ENCODE measurements at regions not wholly inside any gene's neighbourhood (a gene's known extent, or its start where the extent isn't known, plus 50 kb on each side); places are given as distances from the start of the nearest gene placed in this dataset.
A peak's percentile ranks its signal among the peaks of the same experiment; 100 is the strongest.

DNA sequence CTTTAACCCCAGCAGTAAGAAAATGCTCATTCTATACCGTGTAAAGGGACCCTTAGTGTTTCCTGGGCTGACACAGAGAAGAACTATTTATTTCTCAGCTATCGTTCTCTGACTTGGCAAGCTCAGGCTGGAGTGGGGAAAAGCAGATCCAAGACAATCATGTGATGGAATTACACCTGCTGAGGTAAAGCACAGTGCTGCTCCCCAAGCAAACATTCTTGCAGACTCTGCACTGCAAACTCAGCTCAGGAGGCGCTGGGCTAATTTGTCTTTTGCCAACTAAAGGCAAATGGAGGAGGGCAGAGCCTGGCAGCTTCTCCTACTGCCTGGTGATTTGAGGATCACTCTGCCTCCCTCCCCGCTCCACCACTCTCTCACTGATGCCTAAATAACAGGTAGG is 57.8 kb upstream of the FUT8 start:
- no peak for DNase-seq (ENCODE audit: low read depth)

DNA sequence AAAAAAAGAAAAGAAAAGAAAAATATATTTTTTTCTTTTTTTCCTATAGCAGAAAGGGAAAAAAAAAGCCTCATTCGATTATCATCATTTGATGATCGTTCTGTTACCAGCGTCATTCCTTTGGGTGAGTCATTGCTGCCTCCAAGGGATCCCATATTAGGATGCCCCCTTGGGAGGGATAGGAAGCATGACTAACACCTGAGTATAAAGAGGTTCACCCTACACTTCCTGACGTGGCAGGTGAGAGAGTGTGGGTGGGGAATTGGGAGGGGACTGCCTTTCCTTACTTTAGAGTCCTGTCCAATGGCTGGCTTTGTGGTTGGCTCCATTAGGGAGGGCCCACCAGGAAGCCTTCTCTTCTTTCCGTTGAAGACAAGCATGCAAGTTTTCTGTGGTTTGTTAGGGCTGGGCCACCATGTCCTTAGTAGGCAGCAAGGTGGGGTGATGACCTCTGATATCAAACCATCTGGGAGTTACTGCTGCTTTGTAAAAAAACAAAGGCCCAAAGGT is 56.1 kb upstream of the FUT8 start:
- DNase-seq (ENCODE audit: low read depth) = peak; percentile 53

DNA sequence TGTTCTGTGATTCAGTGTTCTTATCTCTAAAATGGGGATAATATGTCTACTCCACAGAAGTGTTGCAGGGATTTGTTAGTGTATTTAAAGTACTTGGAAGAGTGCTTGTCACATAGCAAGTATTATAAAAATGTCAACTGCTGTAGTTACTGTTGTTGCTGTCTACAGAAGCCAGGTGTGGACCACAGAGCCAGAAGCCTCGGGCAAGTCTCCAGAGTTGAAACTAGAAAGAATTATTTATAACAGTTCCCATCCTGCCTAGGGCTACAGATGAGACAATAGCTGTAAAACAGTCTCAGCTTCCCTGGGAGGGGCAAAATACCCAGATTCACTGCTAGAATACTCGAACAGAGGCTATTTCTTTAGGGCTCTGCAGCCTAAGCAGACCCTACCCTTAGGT is 55.4 kb upstream of the FUT8 start:
- no peak for DNase-seq (ENCODE audit: low read depth)

DNA sequence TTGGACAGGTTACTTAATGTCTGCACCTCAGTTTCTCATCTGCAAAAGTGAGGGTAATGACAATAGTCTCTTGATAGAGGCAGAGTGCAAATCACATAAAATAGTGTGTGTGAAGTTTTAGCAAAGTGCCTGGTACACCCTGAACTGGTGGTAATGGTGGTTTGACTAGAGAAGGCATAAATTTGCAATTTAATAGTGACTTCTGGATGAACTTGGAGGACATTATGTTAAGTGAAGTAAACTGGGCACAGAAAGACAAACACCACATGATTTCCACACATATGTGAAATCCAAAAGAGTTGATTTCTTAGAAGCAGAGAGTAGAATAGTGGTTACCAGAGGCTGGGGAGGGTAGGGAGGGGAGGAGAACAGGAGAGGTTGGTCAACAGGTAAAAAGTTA is 54.8 kb upstream of the FUT8 start:
- no peak for DNase-seq (ENCODE audit: low read depth)

DNA sequence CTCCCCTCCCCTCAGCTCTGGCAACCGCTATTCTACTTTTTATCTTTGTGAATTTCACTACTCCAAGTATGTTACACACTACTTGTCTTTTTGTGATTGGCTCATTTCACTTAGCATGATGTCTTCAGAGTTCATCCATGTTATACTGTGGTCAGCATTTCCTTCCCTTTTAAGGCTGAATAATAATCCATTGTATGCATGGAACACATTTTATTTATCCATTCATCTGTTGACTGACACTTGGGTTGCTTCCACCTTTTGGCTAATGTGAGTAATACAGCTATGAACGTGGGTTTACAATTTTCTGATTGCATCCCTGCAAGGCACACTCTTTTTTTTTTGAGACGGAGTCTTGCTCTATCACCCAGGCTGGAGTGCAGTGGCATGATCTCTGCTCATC is 53.0 kb upstream of the FUT8 start:
- no peak for DNase-seq (ENCODE audit: low read depth)

DNA sequence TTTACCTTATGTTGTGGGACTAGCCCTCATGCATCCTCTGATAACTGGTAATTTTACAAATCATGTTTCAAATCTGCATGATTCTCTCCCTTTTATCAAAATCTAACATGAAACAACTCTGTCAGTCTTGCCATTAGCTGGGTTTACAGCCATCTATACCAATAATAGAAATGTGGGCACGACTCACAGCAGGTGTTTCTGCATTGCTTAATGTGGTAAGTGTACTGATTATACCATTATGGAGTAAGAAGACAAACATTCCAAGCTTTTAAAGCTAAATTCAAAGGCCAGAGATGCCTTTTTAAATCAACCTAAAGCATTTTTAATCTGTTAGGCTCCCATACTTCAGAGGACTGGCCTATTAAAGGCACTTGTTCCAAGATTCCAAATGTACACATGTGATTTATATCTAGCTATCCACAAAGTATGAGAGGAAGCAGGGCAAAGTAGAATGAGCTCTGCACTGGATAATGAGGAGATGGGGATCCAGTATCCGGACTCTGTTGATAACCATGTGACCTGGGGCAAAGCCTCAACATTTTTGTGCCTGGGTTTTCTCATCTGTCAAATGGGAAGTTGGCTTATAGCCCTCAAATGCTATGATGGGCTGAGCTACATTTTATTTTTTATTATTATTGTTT is 52.3 kb upstream of the FUT8 start:
- no peak for DNase-seq (ENCODE audit: low read depth)

DNA sequence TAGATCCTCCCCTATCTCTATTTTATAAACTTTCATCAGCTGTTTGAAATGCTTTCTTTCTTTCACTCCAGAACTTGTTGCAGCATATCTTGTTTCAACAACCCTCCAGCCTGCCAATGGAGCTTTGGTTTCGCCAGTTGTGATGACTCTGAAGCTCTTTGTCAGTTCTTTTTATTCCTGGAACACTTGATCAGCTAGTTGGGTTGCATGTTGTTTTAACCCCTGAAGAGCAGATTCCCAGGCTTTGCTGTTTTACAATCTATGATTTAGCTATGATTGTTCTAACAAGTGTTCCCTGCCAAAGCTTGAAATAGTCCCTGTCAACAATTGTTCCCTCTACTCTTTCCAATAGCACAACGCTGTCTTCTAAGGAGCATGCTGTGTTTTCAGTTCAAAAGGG is 50.6 kb upstream of the FUT8 start:
- peak; percentile 40 for DNase-seq (ENCODE audit: low read depth)

Data from non-pigmented ciliary epithelial cell (primary cell).